ENCODE measurements at regions not wholly inside any gene's neighbourhood (a gene's known extent, or its start where the extent isn't known, plus 50 kb on each side); places are given as distances from the start of the nearest gene placed in this dataset.
A peak's percentile ranks its signal among the peaks of the same experiment; 100 is the strongest.

- no peak for TF ChIP-seq JUND (IDR thresholded peaks at IDR 0.05; ENCODE audit: low read length)
- TF ChIP-seq, protein P1, sequence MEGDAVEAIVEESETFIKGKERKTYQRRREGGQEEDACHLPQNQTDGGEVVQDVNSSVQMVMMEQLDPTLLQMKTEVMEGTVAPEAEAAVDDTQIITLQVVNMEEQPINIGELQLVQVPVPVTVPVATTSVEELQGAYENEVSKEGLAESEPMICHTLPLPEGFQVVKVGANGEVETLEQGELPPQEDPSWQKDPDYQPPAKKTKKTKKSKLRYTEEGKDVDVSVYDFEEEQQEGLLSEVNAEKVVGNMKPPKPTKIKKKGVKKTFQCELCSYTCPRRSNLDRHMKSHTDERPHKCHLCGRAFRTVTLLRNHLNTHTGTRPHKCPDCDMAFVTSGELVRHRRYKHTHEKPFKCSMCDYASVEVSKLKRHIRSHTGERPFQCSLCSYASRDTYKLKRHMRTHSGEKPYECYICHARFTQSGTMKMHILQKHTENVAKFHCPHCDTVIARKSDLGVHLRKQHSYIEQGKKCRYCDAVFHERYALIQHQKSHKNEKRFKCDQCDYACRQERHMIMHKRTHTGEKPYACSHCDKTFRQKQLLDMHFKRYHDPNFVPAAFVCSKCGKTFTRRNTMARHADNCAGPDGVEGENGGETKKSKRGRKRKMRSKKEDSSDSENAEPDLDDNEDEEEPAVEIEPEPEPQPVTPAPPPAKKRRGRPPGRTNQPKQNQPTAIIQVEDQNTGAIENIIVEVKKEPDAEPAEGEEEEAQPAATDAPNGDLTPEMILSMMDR (IDR thresholded peaks at IDR 0.05; ENCODE audit: control extremely low read depth in 1 of 3, insufficient read depth in 1 of 3, low read depth in 1 of 3, low read length in 3 of 3): peak; percentile 76 to 94 (median 82)
- TF ChIP-seq KDM1A (IDR thresholded peaks at IDR 0.05; ENCODE audit: borderline replicate concordance, low read length): no peak
- no peak for TF ChIP-seq FOSL1 (IDR thresholded peaks at IDR 0.05; ENCODE audit: insufficient read depth, low read depth, low read length)
These were observed 58.2 kb upstream of the LYZL2 start for GRCh38 chr10:30687698-30688213.

Data from H1 (cell line).